OCI-LY1 (cell line): ENCODE measurements at regions not wholly inside any gene's neighbourhood (a gene's known extent, or its start where the extent isn't known, plus 50 kb on each side); places are given as distances from the start of the nearest gene placed in this dataset.

Experiments
- CTCF ChIP-seq: fragments of 200-600 bp; sonication (generic), shearing (Covaris generic); IDR thresholded peaks from 2 replicates; pipeline ENCODE4 v1.5.1; 2017; ENCODE audit warnings: mild to moderate bottlenecking, antibody characterized with exemption, low read length, moderate library complexity, mixed read lengths
- EZH2 ChIP-seq: fragments of 200-600 bp; sonication (generic), shearing (Covaris generic); IDR thresholded peaks from 2 replicates; pipeline ENCODE4 v1.8.0; 2017; ENCODE audit warnings: borderline replicate concordance, mixed run types, mild to moderate bottlenecking, antibody characterized with exemption, low read length, moderate library complexity, mixed read lengths

DNA sequence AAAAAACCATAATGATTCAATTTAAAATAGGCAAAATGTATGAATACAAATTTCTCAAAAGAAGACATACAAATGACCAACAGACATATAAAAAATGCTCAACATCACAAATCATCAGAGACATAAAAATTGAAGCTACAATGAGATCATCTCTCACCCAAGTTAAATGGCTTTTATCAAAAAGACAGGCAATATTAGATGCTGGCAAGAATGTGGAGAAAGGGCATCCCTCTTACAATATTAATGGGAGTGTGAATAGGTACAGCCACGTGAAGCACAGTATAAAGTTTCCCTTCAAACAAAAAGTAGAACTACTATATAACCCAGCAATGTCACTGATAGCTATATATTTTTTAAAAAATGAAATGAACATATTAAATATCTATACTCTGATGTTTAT lies 1481.7 kb downstream of the AMY1C start:
- TF ChIP-seq CTCF, result no peak
- TF ChIP-seq EZH2, result no peak
